GM21447 (cell line): ENCODE measurements at regions not wholly inside any gene's neighbourhood (a gene's known extent, or its start where the extent isn't known, plus 50 kb on each side); places are given as distances from the start of the nearest gene placed in this dataset.

Experiments
- ATAC-seq: cut with Tn5 transposase; IDR thresholded peaks from one replicate; pipeline ENCODE4 v1.9.1; 2021; ENCODE audit not compliant: unreplicated experiment

DNA sequence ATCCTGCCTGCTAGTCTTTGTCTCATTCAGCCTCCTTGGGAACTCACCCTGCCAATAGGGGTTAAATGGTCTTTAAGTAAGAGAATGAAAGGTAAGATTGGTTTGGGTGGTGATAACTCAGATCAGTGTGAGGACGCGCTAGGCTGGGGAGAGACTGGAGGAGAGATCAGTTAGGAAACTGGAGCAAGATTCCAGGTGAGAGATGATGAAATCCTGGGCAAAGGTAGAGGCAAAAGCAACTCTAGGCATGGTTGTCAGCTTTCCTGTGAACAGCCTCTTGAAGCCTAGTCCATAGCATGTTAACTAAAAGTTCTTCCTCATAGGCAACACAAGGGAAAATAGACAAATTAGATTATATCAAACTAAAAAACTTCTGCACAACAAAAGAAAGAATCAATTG lies 145.2 kb upstream of the ANKRD28 start:
- no peak for ATAC-seq

DNA sequence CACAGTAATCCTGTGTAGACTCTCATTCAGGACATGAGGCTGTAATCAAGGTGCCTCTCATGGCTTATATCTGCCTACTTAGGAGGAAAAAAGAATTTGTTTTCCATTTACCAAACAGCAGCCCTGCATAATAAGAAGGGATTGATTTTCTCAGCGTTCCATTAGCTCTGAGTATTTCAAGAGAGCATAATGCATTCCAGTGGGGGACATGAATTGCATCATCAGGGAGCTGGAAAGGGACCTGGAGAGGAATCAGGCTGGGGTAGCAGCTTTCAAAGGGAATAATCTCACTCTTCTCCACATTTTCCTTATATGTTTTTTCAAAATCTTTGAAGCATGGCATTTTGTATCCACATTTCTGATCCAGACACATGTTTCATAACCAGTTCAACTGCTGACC lies 150.6 kb upstream of the ANKRD28 start:
- ATAC-seq, result no peak

DNA sequence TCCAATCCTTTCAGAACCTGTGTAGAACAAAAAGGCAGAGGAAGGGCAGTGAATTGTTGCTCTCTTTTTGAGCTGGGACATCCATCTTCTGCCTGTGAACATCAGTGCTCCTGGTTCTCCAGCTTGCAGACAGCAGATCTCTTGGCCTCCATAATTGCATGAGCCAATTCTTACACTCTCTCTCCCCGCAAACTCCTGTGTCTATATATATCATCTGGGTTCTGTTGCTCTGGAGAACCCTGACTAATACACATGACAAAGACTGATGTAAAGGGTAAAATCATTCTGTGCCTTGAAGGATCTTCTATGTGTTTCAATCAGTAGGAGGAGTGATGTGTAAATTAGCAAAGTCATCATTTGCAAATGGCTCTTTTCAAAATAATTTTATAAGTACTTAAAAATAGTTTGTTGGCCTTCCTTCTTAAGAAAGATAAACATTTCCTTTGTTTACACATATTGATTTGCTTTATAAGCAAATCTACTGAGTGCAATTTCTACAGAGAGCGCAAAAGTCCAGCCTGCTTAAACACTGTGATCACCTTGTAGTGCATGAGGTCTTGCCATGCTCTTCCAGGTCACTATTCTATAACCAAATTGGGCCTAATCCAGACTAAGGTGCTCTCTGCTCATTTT lies 154.9 kb upstream of the ANKRD28 start:
- ATAC-seq, result no peak

DNA sequence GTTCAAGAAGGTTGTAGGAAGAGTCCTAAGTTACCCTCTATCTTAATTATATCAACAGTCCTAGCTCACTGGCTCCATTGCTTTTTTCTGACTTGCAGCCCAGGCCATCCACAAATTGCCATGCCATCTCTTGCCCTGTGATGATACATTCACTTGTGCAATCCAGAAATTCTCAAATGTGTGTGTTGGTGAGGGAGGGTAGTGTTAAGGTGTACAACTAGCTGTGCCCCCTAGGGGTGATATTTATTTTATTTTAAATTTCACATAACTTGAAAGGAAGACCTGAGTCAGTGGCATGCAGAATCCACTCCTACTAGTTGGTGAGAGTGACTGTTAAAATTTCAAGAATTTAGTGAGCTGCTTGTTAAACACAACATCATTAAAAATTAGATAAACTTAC lies 156.1 kb upstream of the ANKRD28 start:
- no peak for ATAC-seq

DNA sequence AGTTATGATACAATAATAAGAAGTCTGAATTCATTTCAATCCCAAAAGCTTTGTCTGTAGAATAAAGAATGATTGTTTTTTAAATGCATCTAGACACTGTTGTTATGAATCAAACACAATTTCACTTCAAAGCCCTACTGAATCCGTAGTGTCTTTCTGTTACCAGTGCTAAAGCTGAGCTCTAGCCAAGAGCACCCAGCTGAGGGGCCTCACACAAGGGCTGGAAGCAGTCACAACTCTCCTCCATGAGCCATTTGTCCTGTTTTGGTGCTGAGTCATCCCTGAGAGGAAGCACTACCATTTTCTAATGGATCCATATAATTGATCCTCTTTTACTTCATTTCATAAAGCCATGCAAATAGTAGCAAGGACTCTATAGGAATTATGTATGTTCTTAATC lies 158.2 kb upstream of the ANKRD28 start:
- ATAC-seq, result no peak

DNA sequence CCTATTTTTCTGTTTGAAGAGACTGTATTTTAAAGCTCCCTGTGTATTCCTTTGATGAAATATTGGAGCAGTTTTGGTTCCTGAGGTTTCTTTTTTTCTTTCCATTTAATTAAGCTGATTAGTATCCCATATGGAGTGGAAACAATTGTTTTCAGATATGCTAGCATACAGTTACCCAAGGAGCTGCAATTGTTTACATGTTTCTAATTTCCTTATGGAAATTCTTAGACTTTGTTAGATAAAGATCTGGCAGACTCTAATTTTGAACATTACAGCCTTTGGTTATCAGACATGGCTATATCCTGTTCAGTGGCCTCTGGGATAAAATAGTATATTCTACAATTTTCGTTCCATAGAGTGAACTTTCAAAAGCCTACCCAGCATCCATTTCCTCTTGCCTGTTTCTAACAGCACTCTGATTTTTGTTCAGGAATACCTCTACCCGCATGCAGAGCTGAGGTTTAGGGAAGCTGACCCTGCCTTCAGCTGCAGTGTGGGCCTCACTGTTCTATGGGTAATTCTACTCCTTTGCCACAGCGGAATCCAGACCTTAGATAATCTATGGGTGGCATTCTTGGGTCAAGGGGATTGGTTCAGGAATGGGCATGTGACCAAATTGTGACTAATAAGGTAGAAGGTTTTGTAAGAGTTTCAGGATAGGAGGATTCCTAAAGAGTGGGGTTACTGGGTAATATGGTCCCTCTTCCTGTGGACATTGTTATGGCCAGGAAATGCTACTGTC lies 161.1 kb upstream of the ANKRD28 start:
- no peak for ATAC-seq

DNA sequence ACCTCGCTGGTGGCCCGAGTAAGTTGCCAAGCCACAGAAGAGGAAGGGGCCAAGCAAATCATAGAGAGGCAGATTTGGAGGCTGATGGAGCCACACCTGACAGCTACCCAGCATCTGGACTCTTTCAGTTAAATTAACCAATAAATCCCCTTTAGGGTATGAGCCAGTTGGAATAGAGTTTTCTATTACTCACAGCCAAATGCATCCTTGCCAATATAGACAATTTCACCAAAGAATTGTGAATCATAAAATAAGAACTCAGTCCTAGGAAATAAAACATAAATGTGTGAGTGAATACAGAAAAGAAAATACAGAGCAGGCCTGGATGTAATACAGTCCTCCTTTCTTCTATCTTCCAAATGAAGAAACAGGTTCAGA lies 161.6 kb upstream of the ANKRD28 start:
- ATAC-seq, result no peak

DNA sequence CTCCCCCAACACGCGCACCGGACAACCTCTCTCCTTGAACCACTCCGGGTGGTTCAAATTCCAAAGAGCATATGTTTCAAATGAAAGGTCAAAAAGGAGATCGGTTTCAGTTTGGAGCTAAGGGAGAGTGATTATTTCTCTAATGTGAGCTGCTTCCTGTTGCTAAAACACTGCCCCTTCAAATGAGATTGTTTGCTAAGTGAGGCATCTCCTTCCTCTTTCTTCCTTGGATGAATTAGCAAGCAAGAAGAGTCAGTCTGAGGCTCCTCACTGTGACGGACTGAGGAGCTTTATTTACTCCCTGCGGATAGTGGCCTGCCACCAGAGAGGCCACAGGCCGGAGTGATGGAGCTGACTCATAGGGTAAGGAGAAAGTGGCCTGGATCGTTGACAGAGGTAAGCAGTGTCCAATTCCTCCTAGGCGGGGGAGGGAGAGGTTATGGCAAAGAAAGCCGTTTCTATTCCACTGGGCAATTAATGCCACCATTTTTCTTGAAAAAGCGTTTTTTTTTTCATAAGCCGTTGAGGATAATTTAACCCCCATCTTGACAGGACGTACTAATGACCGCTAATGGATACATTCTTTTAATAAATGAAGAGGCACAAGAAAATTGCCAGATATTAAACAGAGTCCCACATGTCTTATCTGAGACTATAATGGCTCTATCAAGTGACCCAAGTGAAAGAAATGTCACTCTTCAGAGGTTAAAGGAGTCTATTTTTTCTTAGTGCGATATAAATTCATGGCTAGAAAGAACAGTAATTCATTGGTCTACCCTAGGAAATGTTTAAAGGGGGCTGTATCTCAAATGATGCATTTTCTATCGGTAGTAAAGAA lies 167.0 kb upstream of the ANKRD28 start:
- ATAC-seq, result no peak

DNA sequence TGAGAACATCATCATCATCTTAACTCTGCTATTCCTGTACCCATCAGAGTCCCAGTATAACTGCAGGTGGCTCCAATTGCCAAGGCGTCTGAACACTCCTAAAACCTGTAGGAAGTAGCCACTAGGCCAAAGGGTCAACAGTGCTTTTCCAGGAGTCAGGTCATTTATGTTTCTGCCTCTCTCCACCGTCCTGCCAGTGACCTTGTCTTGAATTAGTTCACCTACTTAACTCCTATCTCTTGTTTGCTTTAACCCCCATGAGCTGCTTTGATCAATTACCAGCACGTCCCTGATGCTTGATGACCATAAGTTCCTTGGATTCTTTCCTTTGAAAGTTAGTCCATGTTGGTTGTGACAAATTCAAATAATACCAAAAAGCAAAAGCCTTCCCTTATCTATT lies 169.8 kb upstream of the ANKRD28 start:
- no peak for ATAC-seq

DNA sequence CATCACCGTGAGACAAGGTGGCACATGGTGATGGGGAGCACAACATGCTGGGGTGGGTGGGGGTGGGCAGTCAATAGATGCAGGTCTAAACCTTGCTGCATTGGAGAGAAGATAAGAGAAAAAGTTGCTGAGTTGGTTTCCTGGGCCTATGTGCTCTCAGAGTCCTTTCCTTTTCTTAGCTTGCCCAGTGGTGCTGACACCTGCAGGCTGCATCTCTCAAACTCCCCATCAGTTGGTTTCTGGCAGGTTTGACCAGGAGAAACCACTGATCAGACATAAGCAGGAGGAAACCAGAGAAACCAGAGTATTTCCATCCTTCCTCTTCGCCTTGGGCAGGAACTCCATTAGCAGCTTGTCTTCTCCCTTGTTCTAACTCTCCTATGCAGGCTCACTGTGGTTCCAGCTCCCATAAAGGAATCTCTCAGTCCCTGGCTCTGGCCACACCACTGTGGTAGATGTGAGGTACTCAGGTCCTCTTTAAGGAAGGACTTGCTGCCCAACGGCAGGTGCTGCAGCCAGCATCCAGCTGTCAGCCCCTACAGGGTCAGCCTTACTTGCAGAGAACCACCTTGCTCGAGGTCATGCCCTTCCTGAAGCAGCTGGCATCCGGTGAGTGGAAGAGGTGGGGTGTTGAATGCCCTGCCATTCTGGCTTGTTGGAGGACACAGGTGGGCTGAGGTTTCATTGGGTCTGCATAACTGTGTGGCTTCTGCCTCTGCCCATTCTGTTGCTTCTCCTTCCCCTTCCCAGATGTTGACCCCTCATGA lies 172.3 kb upstream of the ANKRD28 start:
- ATAC-seq, result no peak

DNA sequence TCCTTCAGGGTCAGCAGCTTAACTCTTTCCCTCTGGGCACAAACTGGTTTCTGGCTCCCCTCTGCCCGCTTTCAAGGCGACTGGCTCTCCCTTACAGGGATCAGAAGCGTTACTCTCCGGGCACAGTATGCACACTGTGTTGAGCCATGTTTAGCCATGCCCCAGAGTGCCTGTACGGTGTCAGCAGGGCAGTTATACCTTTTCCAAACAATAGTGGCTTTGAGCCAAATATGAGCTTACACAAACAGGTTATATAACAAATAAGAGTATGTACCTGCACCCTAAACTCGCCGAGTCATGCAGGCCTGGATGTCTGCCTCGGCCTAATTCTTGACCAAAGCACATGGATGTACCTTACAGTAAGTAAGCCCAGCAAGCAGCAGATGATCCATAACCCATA lies 175.6 kb upstream of the ANKRD28 start:
- ATAC-seq, result no peak

DNA sequence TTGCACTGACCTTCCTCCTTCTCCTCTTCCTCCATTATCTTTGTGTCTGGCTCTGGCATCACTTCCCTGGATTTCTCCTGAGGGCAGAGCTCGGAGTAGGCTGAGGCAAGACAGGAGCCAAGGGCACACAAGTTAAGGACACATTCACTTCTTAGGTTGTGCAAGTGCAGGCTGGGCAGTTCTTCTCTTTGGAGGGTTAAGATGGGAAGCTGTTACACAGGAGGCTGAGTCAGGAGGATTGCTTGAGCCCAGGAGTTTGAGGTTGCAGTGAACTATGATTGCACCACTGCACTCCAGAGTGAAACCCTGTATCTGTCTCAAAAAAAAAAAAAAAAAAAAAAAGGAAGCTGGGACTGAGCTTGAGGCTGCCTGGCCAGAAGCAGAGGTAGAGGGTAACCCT lies 176.2 kb upstream of the ANKRD28 start:
- ATAC-seq, result no peak

DNA sequence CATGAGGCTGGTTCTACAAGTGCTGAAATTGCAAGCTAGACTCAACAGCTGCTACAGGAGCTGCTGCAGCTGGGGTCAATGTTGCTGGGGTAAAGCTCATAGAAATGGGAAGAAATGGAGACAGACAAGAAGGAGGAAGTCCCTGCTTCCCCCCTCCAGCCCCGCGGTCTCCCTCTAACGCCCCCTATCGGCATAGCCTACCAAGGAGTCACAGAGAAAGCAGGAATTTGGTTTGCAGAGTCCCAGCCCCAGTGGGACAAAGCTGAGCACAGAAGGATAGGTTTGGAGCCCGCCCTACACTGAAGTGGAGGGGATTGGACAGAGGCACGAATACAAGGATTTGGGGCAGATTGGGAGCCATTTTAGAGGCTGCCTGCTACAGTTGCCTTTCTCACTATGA lies 176.9 kb upstream of the ANKRD28 start:
- ATAC-seq, result no peak

DNA sequence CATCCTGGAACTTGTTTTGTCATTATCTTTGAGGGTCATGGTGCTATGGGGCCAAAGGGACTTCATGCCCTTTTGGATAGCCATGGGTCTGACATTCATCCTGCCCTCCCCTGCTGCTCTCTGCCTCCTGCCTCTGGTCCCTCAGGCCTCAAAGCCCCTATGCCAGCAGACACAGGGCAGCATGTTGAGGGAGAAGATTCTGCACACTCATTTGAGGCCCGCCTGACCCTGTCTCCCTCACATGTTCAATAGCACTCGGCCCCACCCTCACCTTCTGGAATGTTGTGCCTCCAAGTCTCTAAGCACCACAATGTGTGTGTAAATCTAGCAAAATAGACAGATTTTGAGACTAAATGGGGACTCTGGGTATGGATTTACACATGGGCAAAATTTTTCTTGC lies 178.7 kb upstream of the ANKRD28 start:
- no peak for ATAC-seq

DNA sequence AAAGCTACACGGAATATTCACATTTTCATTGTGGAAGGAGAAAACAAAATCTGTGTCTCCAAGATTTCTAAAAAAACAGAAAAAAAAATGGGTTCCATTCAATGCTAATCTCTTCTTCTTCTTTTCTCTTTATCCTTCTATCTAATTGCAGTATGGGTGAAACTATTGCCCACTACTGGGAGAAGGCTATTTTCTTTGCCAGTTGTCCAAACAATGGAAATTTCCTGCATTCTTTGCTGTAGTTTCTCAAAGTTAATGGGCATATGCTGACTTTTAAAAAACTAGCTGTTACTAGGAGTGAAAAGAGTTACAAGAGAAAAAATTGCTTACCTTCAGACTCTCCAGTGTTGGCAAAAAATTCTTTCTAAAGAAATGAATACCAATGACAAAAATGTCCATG lies 179.3 kb upstream of the ANKRD28 start:
- no peak for ATAC-seq

DNA sequence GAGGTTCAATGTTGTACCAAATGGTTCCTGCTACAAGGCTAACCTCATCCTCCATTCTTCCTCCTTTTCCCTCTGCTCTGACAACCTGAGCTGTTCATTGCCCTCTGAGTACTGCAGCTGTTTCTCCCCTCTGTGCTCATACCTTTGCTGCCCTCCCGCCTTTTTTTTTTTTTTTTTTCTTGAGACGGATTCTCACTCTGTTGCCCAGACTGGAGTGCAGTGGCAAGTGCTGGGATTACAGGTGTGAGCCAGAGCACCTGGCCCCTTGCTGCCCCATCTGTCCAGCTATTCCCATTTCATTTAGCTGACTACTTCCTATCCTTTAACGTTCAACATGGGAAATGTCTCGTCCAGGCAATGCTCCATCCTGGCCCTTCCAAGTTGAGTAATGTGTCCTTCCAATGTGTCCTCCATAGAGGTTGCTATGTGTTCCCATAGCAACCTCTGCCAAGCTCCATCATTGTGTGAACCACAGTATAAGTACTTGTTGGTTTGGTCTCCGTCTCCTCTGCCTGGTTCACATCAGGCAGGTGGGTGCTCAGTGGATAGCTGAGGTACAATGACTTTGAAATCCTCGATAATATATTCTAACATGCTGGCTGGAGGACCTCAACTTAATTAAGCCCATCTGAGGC lies 179.9 kb upstream of the ANKRD28 start:
- ATAC-seq, result no peak

DNA sequence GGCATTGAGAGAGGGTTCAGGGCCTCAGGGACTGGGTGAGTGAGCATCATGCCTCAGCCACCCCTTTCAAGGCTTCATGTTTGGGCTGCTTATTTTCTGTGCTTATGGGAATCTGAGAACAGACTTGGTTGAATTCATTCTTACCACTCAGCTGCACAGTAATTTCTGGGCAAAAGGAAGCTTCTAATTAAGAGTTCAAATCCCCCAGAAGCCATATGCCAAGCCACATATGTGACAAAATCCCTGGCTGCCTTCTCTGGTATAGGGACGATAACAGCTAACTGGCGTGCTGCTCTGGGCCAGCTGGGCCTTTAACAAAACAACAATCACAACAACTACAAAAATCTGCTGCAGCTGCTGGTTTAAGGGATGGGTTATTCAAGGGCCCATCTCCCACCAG lies 181.0 kb upstream of the ANKRD28 start:
- ATAC-seq, result no peak

DNA sequence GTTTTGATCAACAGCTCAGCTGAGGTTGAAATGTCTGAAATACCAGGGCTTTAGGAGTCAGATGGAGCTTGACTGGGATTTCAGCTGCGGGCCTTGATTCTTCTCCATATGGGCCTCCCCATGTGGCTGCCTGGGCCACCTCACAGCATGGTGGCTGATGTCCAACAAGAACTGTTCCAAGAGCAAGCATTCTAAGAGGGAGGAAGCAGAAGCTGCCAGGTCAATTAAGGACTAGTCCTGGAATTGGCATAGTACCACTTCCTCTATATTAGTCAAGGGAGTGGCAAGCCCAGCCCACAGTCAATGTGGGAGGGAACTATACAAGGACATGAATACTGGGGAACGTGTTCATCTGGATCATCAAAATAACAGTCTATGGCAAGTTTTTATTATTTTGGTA lies 181.7 kb upstream of the ANKRD28 start:
- no peak for ATAC-seq

DNA sequence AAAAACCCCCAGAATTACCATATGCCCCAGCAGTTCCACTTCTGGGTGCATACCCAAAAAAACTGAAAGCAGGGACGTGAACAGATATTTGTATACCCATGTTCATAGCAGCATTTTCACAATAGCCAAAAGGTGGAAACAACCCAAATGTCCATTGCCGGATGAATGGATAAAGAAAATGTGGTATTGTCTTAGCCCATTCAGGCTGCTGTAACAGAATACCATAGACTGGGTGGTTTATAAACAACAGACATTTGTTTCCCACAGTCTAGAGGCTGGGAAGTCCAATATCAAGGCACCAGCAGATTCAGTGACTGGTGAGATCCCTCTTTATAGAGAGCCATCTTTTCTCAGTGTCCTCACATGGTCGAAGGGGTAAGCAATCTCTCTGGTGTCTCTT lies 182.1 kb upstream of the ANKRD28 start:
- ATAC-seq, result no peak

DNA sequence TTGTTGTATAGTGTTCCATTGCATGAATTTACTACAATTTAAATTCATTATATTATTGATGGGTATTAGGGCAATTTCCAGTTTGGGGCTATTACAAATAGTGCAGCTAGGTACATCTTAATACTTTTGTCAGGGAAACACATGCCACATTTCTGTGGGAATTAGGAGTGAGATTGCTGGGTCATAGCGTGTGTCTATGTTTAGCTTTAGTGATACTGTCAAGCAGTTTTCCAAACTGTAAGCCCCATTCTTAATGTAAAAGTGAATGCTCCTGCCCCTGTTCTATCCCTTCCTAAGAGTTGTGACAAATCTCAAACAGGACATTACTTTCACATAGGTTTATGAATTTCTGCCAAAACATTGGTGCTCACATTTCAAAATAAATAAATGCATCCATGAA lies 184.5 kb upstream of the ANKRD28 start:
- no peak for ATAC-seq

DNA sequence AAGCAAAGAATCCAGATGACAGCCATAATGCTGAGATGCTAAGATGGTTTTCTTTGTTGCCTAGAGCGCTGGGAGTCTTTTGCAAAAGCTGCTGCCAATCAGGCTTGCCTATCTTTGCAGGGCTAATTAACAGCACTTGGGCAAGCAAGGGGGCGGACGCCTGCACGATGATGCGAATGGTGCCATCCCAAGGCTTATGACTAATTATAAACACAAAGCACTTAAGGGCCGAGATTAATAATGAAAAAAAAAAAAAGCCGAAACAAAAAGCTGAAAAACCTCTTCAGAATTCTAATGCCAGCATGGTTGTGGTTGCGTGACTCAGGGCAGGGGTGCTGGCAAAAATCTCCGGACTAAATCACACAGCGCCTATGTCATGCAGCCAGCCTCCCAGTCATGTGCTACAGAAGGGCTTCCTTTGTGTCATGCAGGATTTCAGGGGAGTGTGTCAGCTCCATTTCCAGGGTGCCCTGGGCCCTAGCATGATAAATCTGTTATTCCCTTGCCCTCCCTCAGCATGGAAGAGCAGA lies 185.0 kb upstream of the ANKRD28 start:
- ATAC-seq, result no peak
